Neural progenitor cell (in vitro differentiated cells): ENCODE measurements at regions not wholly inside any gene's neighbourhood (a gene's known extent, or its start where the extent isn't known, plus 50 kb on each side); places are given as distances from the start of the nearest gene placed in this dataset.

Experiments
- EZH2 ChIP-seq: fragments of 200-600 bp; sonication (generic); IDR thresholded peaks from 2 replicates; pipeline ENCODE4 v1.6.1; 2017; ENCODE audit warnings: antibody characterized with exemption, mild to moderate bottlenecking, moderate library complexity
- TF ChIP-seq, protein P1 (sequence below): fragments of 200-600 bp; sonication (generic); IDR thresholded peaks from 2 replicates; pipeline ENCODE4 v1.5.1; 2017; ENCODE audit warnings: antibody characterized with exemption, mild to moderate bottlenecking

GRCh38 chr1:14205066-14205465 lies 393.4 kb upstream of the KAZN start:
- TF ChIP-seq, protein P1, sequence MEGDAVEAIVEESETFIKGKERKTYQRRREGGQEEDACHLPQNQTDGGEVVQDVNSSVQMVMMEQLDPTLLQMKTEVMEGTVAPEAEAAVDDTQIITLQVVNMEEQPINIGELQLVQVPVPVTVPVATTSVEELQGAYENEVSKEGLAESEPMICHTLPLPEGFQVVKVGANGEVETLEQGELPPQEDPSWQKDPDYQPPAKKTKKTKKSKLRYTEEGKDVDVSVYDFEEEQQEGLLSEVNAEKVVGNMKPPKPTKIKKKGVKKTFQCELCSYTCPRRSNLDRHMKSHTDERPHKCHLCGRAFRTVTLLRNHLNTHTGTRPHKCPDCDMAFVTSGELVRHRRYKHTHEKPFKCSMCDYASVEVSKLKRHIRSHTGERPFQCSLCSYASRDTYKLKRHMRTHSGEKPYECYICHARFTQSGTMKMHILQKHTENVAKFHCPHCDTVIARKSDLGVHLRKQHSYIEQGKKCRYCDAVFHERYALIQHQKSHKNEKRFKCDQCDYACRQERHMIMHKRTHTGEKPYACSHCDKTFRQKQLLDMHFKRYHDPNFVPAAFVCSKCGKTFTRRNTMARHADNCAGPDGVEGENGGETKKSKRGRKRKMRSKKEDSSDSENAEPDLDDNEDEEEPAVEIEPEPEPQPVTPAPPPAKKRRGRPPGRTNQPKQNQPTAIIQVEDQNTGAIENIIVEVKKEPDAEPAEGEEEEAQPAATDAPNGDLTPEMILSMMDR, result no peak
- no peak for TF ChIP-seq EZH2
